Muscle of arm (tissue), 1 donor: ENCODE measurements at regions not wholly inside any gene's neighbourhood (a gene's known extent, or its start where the extent isn't known, plus 50 kb on each side); places are given as distances from the start of the nearest gene placed in this dataset.
A peak's percentile ranks its signal among the peaks of the same experiment; 100 is the strongest.

Experiments
- DNase-seq: peaks from one replicate; pipeline ENCODE4 v3.0.0-alpha.2; 2013

- DNase-seq, result no peak
Observed at GRCh38 chr18:55849391-55849790, 261.4 kb upstream of the TCF4 start.

GRCh38 chr18:55847960-55848359, 260.0 kb upstream of the TCF4 start:
- no peak for DNase-seq

GRCh38 chr18:55845221-55845620, 257.2 kb upstream of the TCF4 start:
- no peak for DNase-seq

- no peak for DNase-seq
Observed at GRCh38 chr18:55844382-55844781, 256.4 kb upstream of the TCF4 start.

- no peak for DNase-seq
Observed at GRCh38 chr18:55841314-55841713, 253.3 kb upstream of the TCF4 start.

- DNase-seq, result no peak
Observed at GRCh38 chr18:55840601-55841170, 252.7 kb upstream of the TCF4 start.

- no peak for DNase-seq
Observed at GRCh38 chr18:55839343-55839742, 251.4 kb upstream of the TCF4 start.

GRCh38 chr18:55838841-55839240, 250.8 kb upstream of the TCF4 start:
- DNase-seq, result no peak

- DNase-seq, result no peak
Observed at GRCh38 chr18:55838319-55838718, 250.3 kb upstream of the TCF4 start.

GRCh38 chr18:55833543-55833942, 245.6 kb upstream of the TCF4 start:
- DNase-seq, result no peak

- no peak for DNase-seq
Observed at GRCh38 chr18:55830544-55830943, 242.6 kb upstream of the TCF4 start.

GRCh38 chr18:55821219-55821618, 233.2 kb upstream of the TCF4 start:
- no peak for DNase-seq

GRCh38 chr18:55819448-55819847, 231.5 kb upstream of the TCF4 start:
- DNase-seq, result no peak

- no peak for DNase-seq
Observed at GRCh38 chr18:55818284-55818683, 230.3 kb upstream of the TCF4 start.

GRCh38 chr18:55811925-55812324, 223.9 kb upstream of the TCF4 start:
- DNase-seq, result no peak

GRCh38 chr18:55805666-55806065, 217.7 kb upstream of the TCF4 start:
- DNase-seq, result no peak

GRCh38 chr18:55795101-55795669, 207.2 kb upstream of the TCF4 start:
- DNase-seq, result no peak

GRCh38 chr18:55794288-55795052, 206.5 kb upstream of the TCF4 start:
- DNase-seq, result peak; percentile 56

GRCh38 chr18:55790296-55790695, 202.3 kb upstream of the TCF4 start:
- DNase-seq, result no peak

GRCh38 chr18:55787536-55788073, 199.6 kb upstream of the TCF4 start:
- no peak for DNase-seq

- DNase-seq, result no peak
Observed at GRCh38 chr18:55786651-55787272, 198.8 kb upstream of the TCF4 start.

GRCh38 chr18:55783921-55784320, 195.9 kb upstream of the TCF4 start:
- DNase-seq, result no peak

GRCh38 chr18:55781481-55781957, 193.5 kb upstream of the TCF4 start:
- peak; percentile 68 for DNase-seq
